C4-2B (cell line): ENCODE measurements at regions not wholly inside any gene's neighbourhood (a gene's known extent, or its start where the extent isn't known, plus 50 kb on each side); places are given as distances from the start of the nearest gene placed in this dataset.
"Not testable (repeated sequence)": the region's sequence is repeated elsewhere in the genome, so short reads cannot be mapped to it uniquely, and the experiment has no call there.

Experiments used
- H3K27ac ChIP-seq: fragments of 450-650 bp; 2 replicates; pipeline ENCODE4 v1.5.1; 2017
- CTCF ChIP-seq: fragments of 450-650 bp; conservative IDR thresholded peaks from 2 replicates; pipeline ENCODE4 v1.5.1; 2017; ENCODE audit warnings: mild to moderate bottlenecking
- ZFX ChIP-seq: fragments of 450-650 bp; IDR thresholded peaks from 2 replicates; pipeline ENCODE4 v1.6.1; 2017

GRCh38 chr20:39745380-39745779 lies 783.2 kb downstream of the DHX35 start:
- TF ChIP-seq ZFX (no peak), CTCF (no peak)
- no peak overlapping the region for H3K27ac ChIP-seq

- TF ChIP-seq ZFX, result no peak
- TF ChIP-seq CTCF, result no peak
- no peak overlapping the region for H3K27ac ChIP-seq
Measured at GRCh38 chr20:39738651-39739050, 776.5 kb downstream of the DHX35 start.

GRCh38 chr20:39736434-39737327 lies 774.5 kb downstream of the DHX35 start:
- H3K27ac ChIP-seq, result no peak overlapping the region
- TF ChIP-seq CTCF, result no peak
- TF ChIP-seq ZFX, result no peak

- not testable (repeated sequence) for H3K27ac ChIP-seq
Measured at GRCh38 chr20:39725513-39725912, 763.4 kb downstream of the DHX35 start.

- TF ChIP-seq ZFX (no peak), CTCF (no peak)
- no peak overlapping the region for H3K27ac ChIP-seq
Measured at GRCh38 chr20:39719293-39719692, 757.1 kb downstream of the DHX35 start.

- TF ChIP-seq CTCF, result no peak
- no peak for TF ChIP-seq ZFX
- no peak overlapping the region for H3K27ac ChIP-seq
Measured at GRCh38 chr20:39717936-39718335, 755.8 kb downstream of the DHX35 start.

- TF ChIP-seq ZFX (no peak), CTCF (no peak)
Measured at GRCh38 chr20:39716796-39717341, 754.7 kb downstream of the DHX35 start.

More at GRCh38 chr20:39716796-39717341, 754.7 kb downstream of the DHX35 start:
- no peak overlapping the region for H3K27ac ChIP-seq
